GM18907 (cell line): ENCODE measurements at regions not wholly inside any gene's neighbourhood (a gene's known extent, or its start where the extent isn't known, plus 50 kb on each side); places are given as distances from the start of the nearest gene placed in this dataset.
A peak's percentile ranks its signal among the peaks of the same experiment; 100 is the strongest.
"Not testable (repeated sequence)": the region's sequence is repeated elsewhere in the genome, so short reads cannot be mapped to it uniquely, and the experiment has no call there.

Experiments used
- ATAC-seq: cut with Tn5 transposase; IDR thresholded peaks from one replicate; pipeline ENCODE4 v1.9.1; 2021; ENCODE audit warnings: mild to moderate bottlenecking, moderate library complexity; ENCODE audit not compliant: unreplicated experiment

DNA sequence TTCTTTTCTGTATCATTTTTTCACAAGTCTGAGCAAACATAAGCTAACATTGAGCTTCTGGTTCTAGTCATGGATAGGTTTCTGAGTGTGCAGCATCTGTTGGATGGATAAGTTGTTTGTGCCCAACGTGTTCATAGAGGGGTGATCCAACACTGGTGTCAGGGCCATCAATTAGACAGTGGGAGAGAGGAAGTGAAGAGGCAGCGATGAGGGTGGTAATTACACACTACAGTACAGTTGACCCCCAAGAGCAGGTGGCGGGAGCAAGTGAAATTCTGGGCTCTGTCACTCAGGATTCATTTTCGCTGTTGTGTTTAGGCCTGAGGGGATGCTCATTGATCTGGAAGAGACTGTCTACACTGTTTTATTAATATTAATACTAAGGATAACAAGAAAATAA is 180.0 kb upstream of the CXCR4 start:
- ATAC-seq: no peak

DNA sequence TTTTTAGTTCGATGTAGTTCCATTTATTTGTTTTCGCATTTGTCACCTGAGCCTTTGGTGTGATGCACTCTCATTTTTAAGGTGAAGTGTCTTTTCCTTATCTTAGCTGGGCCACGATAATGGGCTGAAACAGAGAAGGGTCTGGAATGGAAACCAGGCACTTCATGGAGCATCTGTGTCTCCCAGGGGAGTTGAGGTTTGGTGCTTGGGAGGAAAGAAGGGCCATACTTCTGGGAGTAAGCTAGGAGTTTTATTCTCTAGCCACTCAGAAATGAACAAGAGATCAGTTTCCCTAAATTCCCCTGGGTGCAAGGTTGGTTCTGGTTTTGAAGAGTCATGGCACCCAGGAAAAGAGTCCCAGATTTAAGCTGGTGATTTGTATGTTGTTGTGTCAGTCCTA is 179.4 kb upstream of the CXCR4 start:
- ATAC-seq: no peak

DNA sequence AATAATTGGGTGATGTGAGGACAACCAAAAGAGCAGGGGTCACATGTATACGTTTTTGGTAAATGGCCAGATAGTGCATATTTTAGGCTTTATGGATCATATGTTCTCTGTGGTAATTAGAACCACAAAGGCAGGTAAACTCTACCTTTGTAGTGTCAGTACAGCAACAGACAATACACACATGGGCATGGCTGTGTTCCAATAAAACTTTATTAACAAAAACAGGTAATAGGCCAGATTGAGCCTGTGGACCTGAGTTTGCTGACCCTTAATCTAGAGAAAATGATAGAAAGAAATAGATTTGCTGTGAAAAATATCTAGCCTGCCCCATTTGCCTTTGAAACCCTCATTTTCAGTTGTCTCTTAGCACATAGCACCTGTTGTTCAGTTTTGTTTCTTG is 177.2 kb upstream of the CXCR4 start:
- no peak for ATAC-seq

DNA sequence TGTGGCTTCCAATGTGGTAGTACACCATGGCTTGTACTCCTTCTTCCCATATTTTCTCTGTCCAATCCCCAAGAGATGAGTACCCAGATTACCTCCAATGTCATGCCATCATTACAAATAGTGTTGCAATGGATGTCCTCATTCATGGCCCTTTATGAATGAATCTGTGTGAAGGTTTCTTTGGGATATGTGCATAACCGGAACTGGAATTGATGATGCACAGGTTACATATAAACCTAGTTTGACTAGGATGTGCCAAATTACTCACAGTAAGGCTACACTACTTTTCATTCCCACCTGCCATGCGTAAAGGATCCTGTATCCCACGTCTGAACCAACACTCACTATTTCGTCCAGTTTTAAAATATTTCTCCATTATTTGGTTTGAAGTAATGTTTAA is 173.9 kb upstream of the CXCR4 start:
- ATAC-seq: no peak

DNA sequence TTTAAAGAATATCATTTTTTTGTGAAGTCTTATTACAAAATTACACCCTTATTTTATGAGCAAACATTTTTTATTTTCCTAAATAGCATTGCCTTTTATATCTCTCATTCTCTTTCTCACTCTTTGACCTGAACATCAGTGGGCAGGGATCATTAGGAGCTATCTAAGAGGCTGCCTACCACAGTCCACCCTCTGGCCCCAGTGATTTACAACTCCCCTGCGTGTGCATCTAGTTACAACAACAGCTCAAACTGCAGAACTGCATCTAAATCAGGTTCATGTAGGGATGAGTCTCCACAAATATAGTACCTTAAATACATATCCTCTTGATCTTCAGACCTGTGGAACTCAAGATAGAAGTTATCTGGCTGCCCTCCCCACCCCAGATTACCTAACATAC is 172.4 kb upstream of the CXCR4 start:
- no peak for ATAC-seq

DNA sequence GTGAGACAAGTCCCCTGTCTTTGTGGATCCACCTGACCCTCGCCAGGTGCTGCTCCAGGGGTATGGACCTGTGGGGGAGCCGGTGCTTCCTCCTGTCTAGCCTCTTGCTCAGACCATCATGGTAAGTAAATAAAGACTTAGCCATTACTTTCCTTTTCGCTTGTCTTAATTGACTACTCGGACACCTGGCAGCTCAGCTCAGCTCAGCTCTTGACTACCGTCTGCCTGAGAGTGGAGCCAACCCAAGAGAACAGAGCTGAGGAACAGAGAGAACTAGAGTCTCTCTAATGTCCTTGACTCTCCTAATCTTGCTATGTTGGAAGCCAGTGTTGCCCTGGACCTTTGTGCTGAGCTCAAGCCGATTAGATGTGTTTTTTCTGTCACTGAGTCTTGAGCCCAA is 170.3 kb upstream of the CXCR4 start:
- ATAC-seq: no peak

DNA sequence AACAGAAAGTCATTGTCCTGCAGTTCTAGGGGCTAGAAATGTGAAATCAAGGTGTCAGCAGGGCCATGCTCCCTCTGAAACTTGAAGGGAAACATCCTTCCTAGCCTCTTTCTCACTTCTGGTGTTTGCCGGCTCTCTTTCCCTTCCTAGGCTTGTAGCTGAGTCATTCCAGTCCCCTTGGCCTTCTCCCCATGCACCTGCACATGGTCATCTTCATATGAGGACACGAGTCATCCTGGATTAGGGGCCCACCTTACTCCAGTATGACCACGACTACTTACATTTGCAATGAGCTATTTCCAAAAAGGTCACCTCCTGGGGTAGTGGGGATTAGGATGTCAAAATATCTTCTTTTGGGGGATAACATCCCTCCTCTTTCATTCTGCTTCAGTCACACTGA is 168.5 kb upstream of the CXCR4 start:
- no peak for ATAC-seq

DNA sequence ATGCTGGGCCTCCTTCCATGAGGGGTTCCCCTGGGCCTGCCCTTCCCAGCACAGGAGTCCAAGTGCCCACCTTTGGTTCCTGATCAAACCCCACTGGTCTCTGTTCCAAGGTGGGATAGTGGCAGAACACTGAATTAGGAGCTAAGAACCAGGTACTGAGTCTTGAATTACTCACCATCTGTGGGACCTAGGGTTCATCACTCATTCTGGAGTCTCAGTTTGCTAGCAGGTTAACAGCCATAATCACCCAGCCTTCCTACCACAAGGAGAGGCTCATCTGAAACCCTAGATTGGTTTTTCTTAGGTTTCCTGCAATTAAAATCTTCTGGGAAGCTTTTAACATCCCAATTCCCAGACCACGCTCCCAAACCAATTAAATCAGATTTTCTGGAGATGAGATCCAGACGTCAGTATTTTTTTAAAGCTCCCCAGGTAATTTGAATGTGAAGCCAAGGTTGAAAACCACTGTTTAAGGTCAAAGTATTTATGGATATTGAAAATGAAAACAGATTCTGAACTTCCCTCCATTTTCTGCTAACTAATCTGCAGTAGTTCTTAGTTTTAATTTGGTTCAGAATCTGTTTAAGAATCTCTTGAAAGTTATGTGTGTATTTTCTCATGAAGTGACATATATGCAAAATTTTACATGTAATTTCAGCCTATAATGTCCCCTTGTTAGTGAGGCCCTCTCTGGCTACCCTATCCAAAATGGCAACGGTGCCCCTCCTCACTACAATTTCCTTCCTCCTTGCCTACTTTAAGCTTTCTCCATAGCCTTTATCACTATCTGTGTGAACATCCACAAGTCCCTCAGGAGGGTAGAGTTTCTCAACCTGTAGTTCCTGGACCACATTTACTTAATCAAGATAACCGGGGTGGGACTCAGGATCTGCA is 166.5 kb upstream of the CXCR4 start:
- ATAC-seq: no peak

DNA sequence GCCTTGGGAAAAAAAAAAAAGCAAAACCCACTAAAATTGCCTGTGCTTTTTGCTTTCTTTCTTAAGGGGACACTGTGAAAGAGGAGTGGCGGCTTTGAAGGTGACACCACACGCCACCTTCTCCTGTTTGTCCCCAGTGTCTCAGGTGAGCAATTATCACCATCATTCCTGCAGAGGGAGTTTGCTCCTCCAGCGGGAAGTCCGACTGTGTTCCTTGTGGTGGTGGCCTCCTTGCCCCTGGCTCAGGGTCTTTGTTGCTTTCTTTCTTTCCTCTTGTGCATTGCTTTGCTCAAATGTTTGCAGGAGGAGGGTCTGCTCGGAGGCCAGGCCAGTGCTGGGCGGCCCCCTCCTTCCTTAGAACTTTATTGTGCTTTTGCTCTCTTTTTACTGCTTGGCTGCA is 164.3 kb upstream of the CXCR4 start:
- no peak for ATAC-seq

DNA sequence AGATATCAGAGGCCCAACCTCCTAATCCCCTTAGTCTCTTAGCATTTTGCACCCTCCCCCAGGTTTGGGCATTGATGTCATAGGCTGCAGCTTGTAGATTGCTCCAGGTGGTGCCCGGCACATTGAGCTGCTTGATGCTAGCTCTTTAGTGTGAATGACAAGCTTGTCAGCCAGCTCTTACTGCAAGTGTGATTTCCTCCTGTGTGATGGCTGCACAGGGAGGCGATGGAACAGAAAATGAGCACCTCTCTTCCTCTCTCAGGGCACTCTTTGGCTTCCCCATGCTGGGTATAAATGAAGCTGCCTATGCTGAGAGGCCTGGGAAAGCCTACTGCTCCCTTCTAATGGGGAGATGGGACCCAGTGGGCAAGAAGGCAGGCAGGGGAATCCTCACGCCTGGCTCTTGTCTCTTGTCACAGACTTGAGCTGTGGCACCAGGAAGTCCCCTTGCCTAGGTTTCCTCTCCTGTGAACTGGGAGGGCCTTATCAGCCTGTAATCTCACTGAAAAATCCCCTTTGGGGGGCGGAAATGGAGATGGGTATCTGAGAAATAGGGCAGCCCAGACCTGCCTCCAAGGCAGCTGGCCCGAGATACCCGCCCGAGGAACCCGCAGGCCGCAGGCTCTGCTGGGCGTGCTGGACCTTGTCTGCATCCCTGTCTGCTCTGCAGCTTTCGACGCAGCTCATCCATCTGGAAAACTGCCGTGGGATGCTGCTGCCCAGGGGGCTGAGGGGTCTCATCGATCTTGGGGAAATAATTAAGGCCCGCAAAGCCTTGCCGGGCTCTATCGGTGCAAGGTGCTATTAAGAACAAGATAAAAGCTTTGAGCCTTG is 163.5 kb upstream of the CXCR4 start:
- peak; percentile 73 for ATAC-seq

DNA sequence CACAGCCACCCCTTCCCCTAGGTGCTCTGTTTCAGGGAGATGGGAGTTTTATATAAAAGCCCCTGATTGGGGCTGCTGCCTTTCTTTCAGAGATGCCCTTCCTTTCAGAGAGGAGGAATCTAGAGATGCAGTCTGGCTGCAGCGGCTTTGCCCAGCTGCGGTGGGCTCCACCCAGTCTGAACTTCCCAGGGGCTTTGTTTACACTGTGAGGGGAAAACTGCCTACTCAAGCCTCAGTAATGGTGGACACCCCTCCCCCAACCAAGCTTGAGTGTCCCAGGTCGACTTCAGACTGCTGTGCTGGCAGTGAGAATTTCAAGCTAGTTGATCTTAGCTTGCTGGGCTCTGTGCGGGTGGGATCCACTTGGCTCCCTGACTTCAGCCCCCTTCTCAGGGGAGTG is 148.4 kb upstream of the CXCR4 start:
- ATAC-seq: not testable (repeated sequence)

DNA sequence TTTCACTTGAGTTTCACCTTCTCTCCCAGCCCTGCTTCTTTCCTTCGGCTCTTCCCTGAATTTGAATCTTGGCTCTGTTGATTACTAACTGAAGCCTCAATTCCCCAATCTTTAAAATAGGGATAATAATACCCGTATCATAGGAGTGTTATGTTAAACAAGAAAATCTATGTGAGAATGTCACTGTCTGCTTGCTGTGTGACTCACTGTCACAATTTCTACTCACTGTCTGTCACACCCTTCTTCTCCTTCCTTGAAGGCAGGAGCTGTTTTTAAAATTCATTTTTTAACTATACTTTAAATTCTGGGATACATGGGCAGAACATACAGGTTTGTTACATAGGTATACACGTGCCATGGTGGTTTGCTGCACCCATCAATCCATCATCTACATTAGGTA is 141.6 kb upstream of the CXCR4 start:
- ATAC-seq: no peak

DNA sequence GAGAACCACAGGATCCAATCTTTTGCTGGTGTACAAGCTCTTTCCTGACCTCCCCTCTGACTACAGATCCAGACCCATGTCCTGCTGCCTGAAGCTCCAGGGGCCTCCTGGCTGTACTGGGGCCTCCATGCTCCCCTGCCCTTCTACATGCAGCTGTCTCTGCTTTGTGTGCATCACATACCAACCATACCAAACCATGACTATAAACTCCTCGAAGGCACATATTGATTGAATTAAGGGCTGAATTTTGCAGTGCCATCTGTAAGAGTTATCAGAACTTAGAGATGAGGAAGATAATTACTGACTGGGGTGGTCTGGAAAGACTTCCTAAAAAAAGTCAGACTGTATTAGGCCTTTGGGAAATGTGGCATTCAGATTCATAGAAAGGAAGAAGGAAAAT is 139.9 kb upstream of the CXCR4 start:
- no peak for ATAC-seq

DNA sequence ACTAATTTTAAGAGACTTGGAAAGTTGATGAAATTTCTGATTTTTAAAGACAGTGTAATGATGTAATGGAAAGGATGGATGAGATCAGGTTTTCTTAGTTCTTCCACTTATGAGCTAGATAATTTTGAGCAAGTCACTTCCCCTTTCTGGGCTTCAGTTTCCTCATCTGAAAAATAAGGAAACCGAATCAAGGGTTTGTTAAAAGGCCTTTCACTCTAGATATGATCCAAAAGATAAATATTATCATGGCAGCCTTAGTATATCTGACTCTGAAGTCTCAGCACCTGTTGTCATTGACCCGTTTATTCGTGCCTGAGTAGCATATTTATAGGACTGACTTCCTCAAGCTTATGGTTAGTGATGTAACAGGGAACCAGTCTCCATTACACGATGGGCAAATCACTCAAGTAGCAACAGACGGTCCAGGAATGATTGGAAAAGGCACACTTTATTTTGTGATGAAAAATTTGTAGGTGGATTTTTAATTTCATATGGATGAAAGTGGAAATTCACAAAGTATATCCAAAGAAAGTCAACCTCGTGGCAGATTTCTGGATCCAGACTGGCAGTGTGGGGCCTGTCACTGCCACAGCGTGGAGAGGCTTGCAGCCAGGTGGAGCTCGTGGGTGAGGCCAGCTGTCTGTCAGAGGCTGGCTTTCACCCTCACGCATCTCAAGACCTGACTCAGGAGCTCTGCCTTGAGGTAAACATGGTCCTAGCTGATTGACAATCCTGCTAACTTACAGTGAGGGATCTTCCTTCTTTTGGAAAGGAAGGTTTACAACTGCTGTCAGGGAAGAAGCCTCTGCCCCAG is 137.9 kb upstream of the CXCR4 start:
- peak; percentile 37 for ATAC-seq

DNA sequence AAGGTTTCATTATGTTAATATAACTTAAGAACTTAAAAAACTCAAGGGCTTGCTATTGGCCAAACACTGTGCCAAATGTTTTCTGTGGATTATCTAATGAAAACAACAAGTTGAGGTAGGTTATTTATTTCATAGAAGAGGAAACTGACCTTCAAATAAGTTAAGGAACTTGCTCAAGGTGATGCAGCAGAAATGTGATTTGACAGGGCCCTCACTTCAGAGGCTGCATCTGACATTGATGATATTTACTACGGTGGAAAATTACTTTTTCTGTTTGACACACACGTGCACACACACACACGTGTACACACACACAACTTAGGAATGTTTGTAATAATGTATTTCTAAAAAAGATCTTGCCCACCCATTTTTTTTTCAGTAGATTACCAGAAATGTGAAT is 137.2 kb upstream of the CXCR4 start:
- ATAC-seq: no peak

DNA sequence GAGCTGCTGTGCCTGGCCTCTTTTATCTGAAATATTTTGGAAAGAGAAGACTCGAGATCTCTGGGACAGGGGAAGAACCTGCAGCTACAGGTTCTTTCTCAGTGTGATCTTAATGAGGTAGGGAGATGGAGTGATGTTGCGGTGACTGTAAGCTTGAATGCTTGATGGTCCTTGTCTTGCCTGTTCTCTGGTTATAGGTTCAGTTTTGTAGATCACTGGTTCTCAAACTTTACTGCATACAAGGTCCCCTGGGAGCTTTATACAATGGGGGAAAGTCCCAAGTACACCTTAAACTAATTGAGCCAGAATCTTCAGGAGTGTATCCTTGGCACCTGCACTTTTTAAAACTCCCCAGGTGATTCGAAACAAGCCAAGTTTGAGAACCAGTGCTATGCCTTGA is 136.7 kb upstream of the CXCR4 start:
- peak; percentile 45 for ATAC-seq

DNA sequence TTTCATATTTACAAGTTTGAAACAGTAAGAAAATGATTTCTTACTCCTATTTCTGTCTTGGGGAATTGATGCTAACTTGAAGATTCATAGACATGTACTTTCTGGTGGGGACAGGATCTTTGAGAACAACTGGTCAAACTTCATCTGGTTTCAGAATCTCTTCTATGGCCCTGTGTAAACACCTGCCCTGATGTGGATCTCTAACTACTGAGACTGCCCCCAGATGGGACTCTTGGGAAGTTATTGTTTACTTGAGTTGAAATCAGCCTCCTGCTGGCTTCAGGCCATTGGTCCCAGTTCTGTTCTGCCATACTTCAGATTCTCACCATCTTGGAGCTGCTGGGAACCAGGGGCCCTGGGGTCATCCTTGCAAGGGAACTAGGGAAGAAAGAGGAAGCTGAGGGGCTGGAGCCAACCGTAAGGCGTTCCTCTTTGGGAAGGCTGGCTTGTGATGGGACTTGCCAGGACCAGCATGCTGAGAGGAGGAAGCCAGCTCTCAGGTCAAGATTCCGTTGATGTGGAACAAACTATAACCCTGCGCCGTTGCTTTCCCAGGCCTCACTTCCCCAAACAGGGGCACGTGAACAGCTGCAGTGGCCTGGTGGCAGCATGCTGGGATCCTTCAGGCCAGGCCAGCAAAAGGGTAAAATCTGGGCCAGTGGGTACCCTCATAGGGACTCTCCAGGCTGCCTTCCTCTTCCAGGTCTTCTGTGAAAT is 135.5 kb upstream of the CXCR4 start:
- no peak for ATAC-seq

DNA sequence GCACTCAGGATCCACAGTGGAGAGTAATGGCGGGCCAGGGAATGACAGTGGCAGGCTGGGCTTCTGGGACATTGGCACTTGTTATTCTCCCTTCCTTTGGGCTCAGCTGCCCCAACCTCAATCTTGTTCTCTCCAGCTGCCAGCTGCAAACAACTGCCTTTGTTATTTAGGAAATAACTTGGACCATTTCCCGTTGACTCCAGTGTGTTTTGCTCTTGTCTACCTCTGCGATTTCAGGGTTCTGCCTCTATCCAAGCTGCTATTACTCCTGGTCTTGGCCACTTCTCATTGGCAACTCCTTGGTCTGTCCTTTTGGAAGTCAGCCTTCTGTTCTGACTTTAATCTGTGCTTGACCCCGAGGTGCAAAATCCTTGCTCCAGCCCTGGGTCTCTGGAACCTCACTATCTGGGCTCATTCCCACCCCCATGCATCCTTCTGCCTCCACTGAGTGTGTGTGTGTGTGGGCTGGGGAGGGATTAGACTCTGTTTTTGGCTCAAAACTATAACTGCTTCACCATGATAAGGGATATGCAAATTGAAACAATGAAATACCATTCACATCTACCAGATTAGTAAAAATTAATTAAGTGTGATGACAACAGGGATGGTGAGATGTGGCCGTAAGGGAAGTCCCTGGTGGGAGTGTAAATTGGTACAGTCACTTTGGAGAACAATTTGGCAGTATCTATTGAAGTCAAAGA is 134.1 kb upstream of the CXCR4 start:
- no peak for ATAC-seq

DNA sequence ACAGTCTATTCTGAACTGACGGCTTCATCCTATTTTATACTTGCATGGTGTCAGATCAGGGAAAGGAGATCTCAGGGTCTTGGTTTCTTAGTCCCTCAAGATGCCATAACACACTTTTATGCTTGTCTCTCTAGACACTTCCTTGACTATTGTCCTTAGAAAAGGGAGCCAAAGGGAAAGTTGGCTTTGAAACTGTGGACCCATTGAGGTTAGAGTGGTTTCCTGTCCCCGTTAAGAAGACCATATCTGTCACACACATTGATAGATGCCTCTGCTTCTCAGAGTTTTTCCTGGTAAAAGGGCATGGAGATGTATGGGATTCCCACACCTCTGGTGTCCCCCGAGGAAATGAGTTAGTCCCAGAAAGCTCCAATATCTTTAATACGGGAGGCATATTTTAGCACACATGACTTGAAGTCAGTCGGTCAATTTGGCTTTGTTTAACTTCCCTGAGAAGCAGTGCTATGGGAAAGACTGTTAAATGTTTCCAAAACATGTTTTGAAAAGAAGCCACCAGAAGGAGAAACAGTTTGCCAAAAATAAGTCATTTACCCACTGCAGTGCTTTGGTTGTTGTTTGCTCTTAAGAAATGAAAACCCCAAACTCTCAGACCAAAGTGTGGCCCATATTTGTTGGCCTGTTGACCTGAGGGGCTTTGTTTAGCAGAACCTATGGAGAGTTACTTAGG is 133.4 kb upstream of the CXCR4 start:
- ATAC-seq: no peak

DNA sequence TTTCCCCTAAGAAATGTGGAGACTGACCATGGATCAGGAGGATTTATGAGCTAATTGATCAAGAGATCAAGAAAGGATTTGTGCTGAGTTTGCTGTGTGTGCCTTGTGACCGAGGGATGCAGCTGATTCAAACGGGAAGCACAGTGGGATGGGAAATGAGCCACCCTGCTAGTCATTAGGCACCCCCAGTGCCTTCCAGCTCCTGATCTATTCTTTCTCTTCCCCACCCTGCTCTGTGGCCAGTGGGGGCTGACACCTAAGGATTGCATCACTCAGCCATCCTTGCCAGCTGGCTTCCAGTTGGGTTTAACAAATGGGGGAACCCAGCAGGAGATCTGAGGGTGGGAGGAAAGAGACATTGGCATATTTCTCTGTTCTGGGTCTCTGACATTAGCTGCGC is 132.2 kb upstream of the CXCR4 start:
- ATAC-seq: no peak
